ENCODE measurements at regions not wholly inside any gene's neighbourhood (a gene's known extent, or its start where the extent isn't known, plus 50 kb on each side); places are given as distances from the start of the nearest gene placed in this dataset.

DNA sequence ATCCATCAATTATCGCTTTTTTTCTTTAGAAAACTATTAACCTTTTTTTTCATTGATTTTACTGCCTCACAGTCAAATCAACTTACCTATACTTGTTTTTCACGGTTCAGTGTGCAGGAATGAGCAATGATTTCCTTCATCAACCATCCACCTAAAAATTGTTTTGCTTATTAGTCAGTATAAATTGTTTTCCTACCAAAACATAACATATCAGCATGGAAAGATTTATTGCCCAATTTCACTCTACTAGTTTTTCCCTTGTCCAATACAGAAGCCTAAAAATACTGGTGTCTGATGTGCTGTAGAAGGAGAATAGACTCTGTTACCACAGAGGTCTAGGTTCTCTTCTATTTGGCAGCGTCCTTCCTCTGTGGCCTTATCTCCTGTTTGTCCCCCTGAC, 558.2 kb upstream of the CITED2 start:
- TF ChIP-seq, protein P1, sequence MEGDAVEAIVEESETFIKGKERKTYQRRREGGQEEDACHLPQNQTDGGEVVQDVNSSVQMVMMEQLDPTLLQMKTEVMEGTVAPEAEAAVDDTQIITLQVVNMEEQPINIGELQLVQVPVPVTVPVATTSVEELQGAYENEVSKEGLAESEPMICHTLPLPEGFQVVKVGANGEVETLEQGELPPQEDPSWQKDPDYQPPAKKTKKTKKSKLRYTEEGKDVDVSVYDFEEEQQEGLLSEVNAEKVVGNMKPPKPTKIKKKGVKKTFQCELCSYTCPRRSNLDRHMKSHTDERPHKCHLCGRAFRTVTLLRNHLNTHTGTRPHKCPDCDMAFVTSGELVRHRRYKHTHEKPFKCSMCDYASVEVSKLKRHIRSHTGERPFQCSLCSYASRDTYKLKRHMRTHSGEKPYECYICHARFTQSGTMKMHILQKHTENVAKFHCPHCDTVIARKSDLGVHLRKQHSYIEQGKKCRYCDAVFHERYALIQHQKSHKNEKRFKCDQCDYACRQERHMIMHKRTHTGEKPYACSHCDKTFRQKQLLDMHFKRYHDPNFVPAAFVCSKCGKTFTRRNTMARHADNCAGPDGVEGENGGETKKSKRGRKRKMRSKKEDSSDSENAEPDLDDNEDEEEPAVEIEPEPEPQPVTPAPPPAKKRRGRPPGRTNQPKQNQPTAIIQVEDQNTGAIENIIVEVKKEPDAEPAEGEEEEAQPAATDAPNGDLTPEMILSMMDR (IDR thresholded peaks at IDR 0.05): no peak
- TF ChIP-seq POLR2A (IDR thresholded peaks at IDR 0.05): no peak
- TF ChIP-seq EP300 (IDR thresholded peaks at IDR 0.05): no peak
